SHP77 (cell line): ENCODE measurements at regions not wholly inside any gene's neighbourhood (a gene's known extent, or its start where the extent isn't known, plus 50 kb on each side); places are given as distances from the start of the nearest gene placed in this dataset.

Experiments
- DNase-seq, 2 experiments: peaks; one replicate each; lab custom pipeline; 2025; lab: John Stamatoyannopoulos, UW

DNA sequence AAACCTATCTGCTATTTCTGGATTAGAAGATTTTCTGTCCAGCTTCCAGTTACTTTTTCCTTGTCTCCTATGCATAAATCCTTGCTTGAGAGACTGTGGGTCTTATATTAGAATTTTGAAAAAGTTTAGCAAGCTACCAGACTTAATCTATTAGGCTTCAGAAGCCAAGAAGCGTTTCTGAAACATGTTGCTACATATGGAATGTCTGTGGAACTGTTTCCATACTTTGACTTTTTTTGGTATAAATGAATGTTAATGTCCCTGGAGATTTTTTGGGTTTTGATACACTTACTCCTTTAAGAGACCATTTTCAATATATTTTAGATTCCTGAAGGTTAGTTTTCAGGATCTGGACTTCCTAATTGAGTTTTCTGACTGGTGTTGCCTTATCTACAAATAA lies 191.4 kb upstream of the SGCD start:
- DNase-seq: no peak

DNA sequence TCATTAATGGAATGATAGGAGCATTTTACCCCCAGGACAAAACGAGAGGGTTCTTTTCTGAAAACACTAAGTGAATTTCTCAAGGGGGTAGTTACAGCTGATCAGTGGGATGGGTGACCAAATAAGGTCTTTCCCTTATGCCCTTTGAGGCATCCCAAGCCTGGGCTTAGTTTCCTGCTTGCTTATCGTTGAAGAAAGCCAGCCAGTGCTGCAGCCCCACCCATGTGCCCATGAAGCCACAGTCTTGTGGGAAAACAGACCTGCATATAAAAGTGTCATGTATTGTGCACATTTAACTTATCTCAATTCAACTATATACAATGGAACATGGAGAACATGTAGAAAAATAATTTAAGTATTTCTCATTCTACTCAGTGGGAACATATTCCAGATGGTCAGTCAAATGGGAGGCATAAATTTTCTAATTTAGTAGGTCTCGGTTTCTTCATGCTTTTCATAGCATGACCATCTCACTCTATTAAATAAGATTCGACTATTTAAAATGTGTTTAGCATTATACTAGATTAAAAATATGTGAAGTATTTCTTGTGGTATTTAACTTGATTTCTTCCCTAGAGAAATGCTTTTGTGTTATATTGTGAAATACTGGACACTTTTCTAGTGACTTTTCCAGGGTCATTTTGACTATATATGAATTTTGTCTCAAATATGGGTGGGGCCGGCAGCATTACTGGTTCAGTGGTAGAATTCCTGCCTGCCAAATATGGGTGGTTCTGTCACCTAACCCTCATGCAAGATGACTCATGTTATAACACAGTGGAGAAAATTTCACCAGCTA lies 189.7 kb upstream of the SGCD start:
- no peak for DNase-seq

DNA sequence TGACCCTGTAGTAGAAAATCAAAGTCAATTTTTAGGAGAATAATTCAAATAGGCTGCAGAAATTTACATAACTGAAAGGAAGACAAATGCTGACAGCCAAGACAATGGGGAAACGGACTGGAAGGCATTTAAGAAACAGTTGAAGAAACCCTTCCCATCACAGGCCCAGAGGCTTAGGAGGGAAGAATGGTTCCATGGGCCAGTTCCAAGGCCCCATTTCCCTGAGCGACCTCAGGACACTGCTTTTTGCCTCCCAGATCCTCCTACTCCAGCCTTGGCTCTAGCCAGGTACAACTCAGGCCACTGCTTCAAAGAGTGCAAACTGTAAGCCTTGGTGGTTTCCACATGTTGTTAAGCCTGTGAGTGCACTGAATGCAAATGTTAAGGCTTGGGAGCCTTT lies 184.1 kb upstream of the SGCD start:
- DNase-seq: no peak

DNA sequence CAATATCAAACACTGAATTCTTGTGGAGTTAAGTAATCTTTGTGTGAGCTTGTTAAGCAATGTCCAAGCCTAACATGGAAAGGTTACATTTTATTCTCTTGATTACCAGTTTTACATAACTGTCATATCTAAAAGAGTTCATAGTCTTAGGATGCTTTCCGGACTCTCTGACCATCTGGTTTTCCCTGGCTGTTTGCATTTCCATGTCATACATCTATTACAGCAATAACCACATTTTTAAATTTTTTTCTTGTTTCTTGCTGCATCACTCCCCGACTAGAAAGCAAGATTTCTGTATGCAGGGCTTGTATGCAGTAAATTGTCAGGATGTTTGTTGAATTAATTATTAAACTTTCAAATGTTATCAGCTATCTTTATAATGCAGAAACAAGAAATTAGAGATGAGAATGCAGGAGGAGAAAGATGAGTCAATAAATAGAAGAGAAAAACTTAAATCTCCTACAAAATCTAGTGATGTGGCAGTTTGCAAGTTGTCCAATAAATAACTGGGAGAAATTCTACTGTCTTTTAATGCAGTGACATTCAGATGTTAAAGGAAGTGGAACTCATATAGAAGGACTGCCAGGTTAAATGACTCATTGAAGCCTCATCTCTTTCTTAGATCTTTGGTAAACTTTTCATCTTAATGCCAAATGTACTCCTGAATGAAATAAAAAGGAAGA lies 179.6 kb upstream of the SGCD start:
- no peak for DNase-seq

DNA sequence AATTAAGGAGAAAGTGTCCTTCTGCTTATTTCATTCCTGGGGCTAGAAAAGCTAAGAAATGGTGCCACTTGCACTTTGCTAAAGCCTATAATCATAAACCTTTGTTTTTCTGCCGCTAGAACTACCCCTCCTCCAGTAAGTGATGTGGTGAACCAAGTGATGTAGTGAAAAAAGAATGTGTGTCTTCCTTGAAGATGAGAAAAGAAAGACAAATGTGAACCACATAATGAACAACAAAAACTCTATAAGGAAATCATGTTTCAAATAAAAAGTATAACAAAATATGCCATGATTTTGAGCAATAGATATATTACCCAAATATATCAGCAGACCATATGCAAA lies 179.0 kb upstream of the SGCD start:
- no peak for DNase-seq

DNA sequence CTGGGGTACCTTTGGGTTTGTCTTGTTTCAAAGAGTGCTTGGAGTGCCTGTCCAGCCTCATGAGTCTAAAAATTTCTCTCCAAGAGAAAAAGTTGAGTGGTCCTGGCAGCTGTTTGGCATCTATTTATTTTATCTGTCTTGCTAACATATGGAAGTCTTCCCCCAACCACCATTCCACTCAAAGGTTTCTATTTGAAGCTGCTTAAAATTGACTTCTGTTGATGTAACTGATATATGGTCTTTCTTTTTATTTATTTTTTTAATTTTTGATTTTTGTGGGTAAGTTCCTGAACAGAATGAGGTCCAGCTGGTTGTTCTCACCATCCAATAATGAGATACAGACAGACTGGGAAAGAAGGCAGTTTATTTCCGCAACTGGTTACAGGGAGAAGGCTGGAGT lies 178.7 kb upstream of the SGCD start:
- no peak for DNase-seq

DNA sequence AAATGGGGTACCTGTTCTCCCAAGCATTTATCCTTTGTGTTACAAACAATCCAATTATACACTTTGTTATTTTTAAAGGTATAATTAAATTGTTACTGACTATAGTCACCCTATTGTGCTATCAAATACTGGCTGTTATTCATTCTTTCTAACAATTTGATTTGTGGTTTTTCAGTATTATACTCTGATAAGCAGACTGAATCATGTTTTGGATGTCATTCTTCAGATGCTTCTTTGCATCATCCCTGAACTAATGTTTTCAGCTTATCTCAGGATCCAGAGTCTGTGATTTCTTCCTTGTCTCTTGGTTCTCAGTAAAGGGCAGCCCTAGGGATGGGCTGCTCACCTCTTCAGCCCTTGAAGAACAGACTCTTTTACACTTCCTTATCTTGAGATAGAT lies 177.8 kb upstream of the SGCD start:
- DNase-seq: no peak

DNA sequence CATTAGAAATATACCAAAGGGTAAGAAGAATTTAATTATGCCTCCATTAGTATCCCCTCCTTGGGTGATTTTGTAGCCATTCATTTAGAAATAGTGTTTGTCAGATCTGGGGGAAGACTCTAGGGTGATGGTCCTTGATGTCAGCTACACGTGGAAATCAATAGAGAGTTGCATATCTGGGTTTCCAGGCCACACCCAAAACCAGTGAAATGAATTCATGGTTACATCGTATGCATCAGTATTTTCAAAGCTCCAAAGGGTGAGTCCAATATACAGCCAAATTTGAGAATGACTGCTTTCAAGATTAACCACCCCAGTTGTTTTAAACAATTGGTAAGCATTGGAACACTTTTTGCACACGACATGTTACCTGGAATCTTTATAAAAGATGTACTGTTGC lies 173.4 kb upstream of the SGCD start:
- DNase-seq: no peak

DNA sequence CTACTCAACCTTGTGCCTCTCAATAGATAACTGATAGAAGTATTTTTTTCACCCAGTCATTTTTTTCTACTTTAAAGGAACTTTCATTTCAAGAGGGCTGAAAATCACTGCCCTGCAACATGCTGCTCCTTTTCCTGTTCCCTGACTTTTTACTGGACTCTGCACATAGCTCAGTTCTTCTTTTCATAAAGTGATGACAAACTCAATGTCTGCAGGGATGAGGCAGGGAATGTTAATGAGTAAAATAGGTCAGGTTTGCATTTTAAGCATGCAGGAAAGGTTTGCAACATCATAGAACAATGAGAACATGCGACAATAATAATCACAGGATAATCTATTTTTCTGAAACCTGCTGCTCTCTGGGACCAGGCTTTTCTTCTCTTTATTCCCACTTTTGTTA lies 172.2 kb upstream of the SGCD start:
- no peak for DNase-seq

DNA sequence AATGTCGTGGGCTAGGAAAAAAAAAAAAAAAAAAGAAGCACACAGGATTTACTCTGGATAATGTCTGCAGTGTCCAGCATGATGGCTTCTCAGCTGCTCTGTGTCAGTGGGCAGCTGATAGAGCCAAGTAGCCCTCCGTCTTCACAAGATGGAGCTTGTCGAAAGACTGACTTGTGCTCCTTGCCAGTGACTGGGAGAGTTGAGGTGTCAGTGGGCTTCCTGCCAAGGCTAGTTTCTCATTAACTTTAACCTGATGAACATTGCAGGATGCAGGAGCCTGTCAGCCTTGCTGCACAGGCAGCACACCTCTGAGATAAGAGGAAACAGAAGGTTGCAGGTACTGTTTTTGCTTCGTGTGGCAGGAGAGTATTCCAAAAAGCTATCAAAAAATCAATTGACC lies 171.4 kb upstream of the SGCD start:
- no peak for DNase-seq

DNA sequence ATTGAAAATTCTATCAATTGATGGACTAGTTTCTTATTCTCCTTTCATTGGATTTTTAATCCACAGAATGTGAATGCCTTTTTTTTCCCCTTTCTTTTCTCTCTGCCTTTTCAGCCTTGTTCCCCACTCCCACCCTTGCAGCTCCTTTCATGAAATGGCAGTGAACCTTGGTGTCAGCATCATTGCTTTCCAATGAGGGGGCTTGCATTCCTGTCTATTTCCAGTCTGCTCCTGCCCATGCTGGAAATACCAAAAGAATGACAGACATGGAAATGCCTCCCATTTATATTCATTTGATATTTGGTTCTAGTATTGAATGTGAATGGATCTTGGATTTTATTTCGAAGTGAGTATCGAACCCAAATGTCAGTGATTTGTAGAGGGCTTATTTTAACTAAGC lies 162.7 kb upstream of the SGCD start:
- no peak for DNase-seq

DNA sequence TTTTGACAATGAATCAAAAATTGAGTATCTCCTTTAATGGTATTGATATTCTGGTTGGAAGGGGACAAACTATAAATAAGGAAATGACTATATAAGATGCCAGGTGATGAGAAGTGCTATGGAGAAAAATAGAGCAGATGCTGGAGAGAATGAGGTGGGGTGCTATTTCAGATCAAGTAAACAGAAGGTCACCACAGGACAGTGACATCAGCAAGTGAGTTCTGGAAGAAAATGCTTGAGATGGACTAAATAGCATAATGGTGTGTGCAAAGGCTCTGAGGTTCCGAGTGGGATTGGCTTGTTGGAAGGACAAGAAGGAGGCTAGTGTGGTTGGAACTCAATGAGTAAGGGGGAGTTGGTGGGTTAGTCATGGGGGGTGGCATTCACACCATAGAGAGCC lies 157.5 kb upstream of the SGCD start:
- DNase-seq: no peak

DNA sequence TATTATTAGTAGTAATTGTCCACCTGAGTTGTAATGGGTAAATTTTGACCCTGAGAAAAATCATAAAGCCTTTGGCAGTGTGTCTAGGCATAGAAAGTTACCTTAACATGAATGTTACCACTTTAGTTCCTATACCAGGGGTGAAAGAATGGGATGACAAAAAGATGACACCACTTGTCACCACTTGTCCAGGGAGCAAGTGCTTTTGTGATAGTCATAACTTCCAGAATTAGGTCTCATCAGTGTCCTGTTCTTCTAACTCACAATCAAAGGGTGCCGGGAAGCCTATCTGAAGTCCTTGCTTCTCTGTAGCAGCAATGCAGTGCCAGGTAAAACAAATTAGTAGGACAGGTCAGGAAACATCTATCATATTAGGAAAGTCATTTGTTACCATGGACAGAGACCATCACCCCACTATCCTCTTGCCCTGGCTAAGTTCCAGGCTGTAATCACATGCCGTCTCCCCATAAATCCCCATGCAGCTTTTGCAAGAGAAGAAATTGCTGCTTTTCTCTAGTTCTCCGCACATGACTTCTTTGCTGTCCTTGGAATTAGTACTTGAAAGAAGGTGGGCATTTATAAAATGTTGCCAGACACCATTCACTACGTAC lies 156.5 kb upstream of the SGCD start:
- no peak for DNase-seq

DNA sequence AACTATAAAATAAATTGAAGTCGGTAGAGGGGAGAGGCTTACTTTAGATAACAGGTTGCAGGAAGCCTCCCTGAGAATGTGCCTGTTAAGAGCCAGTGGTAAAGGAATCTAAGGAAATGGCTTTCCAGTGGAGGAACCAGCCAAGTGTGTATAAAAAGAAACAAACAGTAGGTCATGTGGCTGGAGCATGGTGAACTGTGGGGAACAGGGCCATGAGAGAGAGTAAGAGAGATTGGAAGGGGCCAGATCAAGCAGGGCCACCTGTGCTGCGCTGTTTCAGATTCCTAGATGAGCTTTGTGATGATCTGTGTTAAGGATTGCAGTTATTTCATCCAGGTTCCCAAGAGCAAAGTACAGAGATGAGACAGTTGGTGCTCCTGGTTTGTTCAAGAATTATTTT lies 152.7 kb upstream of the SGCD start:
- DNase-seq: no peak

DNA sequence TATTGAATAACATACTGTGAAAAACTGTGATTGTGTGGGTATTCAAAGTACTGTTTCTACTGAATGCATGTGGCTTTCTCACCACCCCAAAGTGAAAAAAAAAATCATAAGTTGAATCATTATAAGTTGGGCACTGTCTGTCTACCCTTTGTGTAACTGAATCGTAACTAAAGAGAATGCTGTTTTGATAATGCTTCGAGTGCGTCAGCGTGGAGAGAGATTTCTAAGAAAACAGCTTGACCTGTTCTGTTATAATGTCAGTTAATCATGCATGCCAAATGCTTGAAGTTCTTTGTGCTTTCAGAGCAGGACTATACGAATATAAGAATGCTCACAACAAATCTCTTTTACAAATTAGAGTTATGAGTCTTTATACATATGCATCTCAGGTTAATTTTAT lies 148.8 kb upstream of the SGCD start:
- no peak for DNase-seq

DNA sequence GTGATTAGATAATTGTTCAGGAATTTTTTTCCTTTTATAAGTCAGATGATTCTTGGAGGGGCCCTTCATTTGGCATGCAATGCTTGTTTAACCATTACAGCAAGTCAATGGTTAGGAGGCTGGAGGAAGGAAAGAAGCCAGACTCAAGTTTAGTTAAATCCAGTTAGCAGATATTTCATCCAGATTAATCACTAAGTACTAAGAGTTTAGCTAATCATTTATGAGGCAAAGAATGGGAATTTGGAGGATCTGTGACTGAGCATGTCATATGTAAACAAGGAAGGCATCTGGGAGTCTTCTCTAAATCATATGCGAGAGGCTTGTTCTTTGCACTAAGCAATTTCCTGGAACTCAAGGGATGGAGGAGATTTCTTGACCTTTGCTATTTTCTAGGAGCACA lies 145.3 kb upstream of the SGCD start:
- no peak for DNase-seq

DNA sequence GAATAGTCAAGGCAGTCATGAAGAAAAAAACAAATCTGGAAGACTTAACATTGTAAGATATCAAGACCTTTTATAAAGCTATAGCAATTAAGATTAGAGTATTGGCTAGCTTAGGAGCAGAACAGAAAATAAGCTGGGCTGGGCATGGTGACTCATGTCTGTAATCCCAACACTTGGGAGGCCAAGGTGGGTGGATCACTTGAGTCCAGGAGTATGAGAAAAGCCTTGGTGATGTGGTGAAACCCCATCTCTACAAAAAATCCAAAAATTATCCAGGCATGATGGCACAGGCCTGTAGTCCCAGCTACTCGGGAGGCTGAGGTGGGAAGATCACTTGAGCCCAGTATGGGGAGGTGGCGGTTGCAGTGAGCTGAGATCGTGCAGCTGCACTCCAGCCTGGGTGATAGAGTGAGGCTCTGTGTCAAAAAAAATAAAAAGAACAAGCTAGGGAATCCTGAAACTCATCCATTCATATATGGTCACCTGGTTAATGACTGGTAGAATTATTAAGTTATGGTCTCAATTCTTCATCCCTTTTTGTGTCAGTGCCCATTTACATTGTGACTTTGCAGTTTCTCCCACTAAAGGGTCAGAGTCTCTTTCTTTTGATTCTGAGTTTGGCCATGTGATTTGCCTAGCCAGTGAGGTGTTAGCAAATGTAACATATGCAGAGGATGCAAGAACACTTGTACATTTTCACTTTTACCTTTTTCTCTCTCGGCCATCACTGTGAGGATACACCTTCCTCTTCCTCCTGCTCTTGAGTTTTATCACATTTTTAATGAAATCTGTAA lies 144.6 kb upstream of the SGCD start:
- no peak for DNase-seq

DNA sequence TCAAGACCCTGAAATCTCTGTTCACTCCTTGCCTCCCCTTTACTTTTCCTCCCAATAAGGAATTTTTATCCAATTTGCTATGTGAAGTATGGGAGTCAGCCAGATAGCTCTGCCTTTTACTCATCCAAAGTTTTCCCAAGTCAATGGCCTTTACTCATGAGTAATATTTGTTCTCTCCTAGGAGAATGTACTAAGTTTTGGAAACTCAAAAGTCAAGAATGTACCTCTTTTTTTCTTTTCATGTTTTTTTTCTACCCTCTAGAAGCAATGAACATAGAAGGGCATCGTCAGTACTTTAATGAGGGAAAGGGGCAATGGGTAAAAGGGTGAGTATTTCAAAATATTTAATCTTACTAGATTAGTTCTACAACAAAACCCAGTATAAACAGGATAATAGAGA lies 140.2 kb upstream of the SGCD start:
- no peak for DNase-seq

DNA sequence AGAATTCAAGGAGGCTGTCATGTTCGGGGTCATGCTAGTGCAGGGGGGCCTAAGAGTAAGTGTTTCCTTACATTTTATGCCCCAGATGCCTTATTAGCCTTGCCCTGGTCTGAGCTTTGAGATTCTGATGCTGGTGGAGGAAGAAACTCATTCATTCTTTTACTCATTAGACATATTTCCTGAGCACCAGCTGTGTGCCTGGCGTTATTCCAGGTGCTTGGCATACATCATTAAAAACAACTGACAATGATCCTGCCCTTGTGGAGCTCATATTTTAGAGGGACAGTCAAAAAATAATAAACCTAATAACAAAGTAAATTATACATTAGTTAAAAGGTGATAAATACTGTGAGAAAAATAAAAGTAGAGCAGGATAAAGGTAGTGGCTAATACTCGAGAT lies 138.9 kb upstream of the SGCD start:
- DNase-seq: no peak

DNA sequence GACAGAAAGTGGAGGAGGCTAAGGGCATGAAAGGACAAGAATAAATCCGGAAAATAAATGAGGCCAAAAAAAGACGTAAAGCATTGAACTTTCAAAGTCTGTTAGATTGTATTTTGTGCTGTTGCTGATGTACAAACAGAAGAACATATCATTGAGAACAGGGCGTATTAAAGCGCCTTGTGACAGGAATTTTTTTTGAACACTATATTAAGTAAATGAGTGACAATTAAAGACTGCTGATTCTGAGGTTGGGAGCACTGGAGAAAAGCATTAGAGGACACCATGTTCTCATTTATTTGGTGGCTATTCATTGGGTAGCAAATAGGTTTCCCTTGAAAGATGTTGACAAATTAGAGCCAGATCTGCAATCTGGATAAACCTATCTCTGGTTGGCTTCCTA lies 137.3 kb upstream of the SGCD start:
- no peak for DNase-seq

DNA sequence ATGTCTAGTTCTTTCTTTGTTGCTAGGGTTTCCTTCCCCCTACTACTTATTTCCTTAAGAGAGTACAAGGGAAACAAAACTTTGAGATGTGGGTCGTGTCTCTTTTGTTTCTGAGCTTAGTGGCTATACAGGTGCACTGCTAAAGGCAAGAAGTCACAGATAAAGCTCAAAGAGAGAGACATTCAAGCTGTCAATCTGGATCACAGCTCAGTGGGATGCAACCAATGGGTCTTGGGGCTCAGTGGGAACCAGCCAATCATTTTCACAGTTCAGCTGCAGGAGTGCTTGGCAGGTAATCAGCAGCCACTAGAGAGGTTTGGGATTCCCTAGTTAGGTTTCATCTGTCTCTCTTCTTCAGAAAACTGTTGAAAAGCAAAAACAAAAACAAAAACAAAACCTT lies 135.4 kb upstream of the SGCD start:
- DNase-seq: no peak

DNA sequence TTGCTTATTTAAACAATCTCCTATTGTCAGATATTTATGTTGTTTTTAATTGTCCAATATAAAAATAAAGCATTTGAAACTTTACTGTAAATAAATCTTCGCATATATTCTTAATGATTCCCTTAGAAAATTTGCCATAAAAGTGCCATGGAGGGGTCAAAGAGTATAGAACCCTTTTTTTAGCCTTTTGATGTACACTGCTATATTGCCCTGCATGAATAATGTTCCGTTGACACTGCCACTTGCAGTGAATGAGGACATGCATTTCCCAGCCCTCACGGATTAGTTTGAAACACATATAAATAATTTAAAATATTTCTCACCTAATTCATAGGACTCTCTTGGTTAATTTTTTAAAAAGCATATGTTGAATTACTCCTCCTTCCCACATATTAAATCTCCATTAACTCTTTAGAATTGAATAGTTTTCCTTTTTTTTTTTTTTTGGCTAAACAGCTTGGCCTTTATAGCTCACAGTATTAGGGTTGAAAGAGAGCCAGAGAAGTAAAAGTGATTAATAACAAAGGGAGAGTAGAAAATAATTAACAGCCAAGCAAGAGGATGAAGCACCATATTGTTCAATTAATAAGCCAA lies 129.8 kb upstream of the SGCD start:
- no peak for DNase-seq
